Mononuclear cell (primary cell): ENCODE measurements at regions not wholly inside any gene's neighbourhood (a gene's known extent, or its start where the extent isn't known, plus 50 kb on each side); places are given as distances from the start of the nearest gene placed in this dataset.
"Not testable (repeated sequence)": the region's sequence is repeated elsewhere in the genome, so short reads cannot be mapped to it uniquely, and the experiment has no call there.

ENCODE experiments used
- H3K27me3 ChIP-seq: 2 replicates; pipeline ENCODE4 v1.6.0; 2011; ENCODE audit warnings: low read length, control low read depth; ENCODE audit not compliant: insufficient read depth
- H3K4me1 ChIP-seq: 2 replicates; pipeline ENCODE4 v1.5.1; 2011; ENCODE audit warnings: mild to moderate bottlenecking, low read length, control low read depth; ENCODE audit not compliant: insufficient read depth
- H3K4me3 ChIP-seq: 2 replicates; pipeline ENCODE4 v1.5.1; 2011; ENCODE audit warnings: mild to moderate bottlenecking, low read length, moderate library complexity
- H3K9me3 ChIP-seq: 2 replicates; pipeline ENCODE4 v1.5.1; 2011; ENCODE audit warnings: low read depth, mild to moderate bottlenecking, control low read depth, low read length

- Histone ChIP-seq H3K4me1 (no peaks in the 10 kb centered on the region), H3K9me3 (no peaks in the 10 kb centered on the region), H3K27me3 (no peaks in the 10 kb centered on the region), H3K4me3 (no peak overlapping the region)
Measured at GRCh38 chr13:73167028-73167820, 108.4 kb downstream of the KLF5 start.

GRCh38 chr13:73166204-73166603 lies 107.4 kb downstream of the KLF5 start:
- no peak overlapping the region for H3K4me3 ChIP-seq
- no peaks in the 10 kb centered on the region for H3K4me1 ChIP-seq
- H3K27me3 ChIP-seq: no peaks in the 10 kb centered on the region
- no peaks in the 10 kb centered on the region for H3K9me3 ChIP-seq

- no peak overlapping the region for H3K4me3 ChIP-seq
- H3K27me3 ChIP-seq: no peaks in the 10 kb centered on the region
- no peaks in the 10 kb centered on the region for H3K4me1 ChIP-seq
Measured at GRCh38 chr13:73162912-73163911, 104.4 kb downstream of the KLF5 start.

GRCh38 chr13:73160371-73161031 lies 101.7 kb downstream of the KLF5 start:
- H3K4me3 ChIP-seq, H3K9me3 ChIP-seq, H3K4me1 ChIP-seq, H3K27me3 ChIP-seq: not testable (repeated sequence)

More at GRCh38 chr13:73162912-73163911, 104.4 kb downstream of the KLF5 start:
- no peaks in the 10 kb centered on the region for H3K9me3 ChIP-seq

GRCh38 chr13:73158851-73159250 lies 100.0 kb downstream of the KLF5 start:
- Histone ChIP-seq H3K9me3 (no peaks in the 10 kb centered on the region), H3K4me1 (no peaks in the 10 kb centered on the region), H3K4me3 (no peak overlapping the region), H3K27me3 (no peaks in the 10 kb centered on the region)

GRCh38 chr13:73157031-73157430 lies 98.2 kb downstream of the KLF5 start:
- H3K9me3 ChIP-seq: no peaks in the 10 kb centered on the region
- H3K27me3 ChIP-seq: no peaks in the 10 kb centered on the region
- no peak overlapping the region for H3K4me3 ChIP-seq
- H3K4me1 ChIP-seq: no peaks in the 10 kb centered on the region

- H3K27me3 ChIP-seq: no peaks in the 10 kb centered on the region
- no peaks in the 10 kb centered on the region for H3K9me3 ChIP-seq
- H3K4me3 ChIP-seq: no peak overlapping the region
- H3K4me1 ChIP-seq: no peaks in the 10 kb centered on the region
Measured at GRCh38 chr13:73146707-73147106, 87.9 kb downstream of the KLF5 start.

GRCh38 chr13:73142071-73142470 lies 83.3 kb downstream of the KLF5 start:
- H3K4me1 ChIP-seq: no peaks in the 10 kb centered on the region
- no peaks in the 10 kb centered on the region for H3K27me3 ChIP-seq
- H3K4me3 ChIP-seq: no peak overlapping the region
- H3K9me3 ChIP-seq: no peaks in the 10 kb centered on the region

- Histone ChIP-seq H3K4me3 (no peak overlapping the region), H3K4me1 (no peaks in the 10 kb centered on the region), H3K27me3 (no peaks in the 10 kb centered on the region), H3K9me3 (no peaks in the 10 kb centered on the region)
Measured at GRCh38 chr13:73141292-73141771, 82.5 kb downstream of the KLF5 start.

- Histone ChIP-seq H3K9me3 (no peaks in the 10 kb centered on the region), H3K4me1 (no peaks in the 10 kb centered on the region), H3K4me3 (no peak overlapping the region), H3K27me3 (no peaks in the 10 kb centered on the region)
Measured at GRCh38 chr13:73140801-73141200, 82.0 kb downstream of the KLF5 start.

- H3K27me3 ChIP-seq: no peaks in the 10 kb centered on the region
- no peak overlapping the region for H3K4me3 ChIP-seq
- no peaks in the 10 kb centered on the region for H3K9me3 ChIP-seq
- no peaks in the 10 kb centered on the region for H3K4me1 ChIP-seq
Measured at GRCh38 chr13:73138638-73139491, 80.1 kb downstream of the KLF5 start.

- Histone ChIP-seq H3K4me3 (no peak overlapping the region), H3K27me3 (no peaks in the 10 kb centered on the region), H3K9me3 (no peaks in the 10 kb centered on the region), H3K4me1 (no peaks in the 10 kb centered on the region)
Measured at GRCh38 chr13:73138276-73138637, 79.5 kb downstream of the KLF5 start.

- H3K4me1 ChIP-seq: no peaks in the 10 kb centered on the region
- no peaks in the 10 kb centered on the region for H3K9me3 ChIP-seq
- no peaks in the 10 kb centered on the region for H3K27me3 ChIP-seq
- no peak overlapping the region for H3K4me3 ChIP-seq
Measured at GRCh38 chr13:73136776-73137175, 78.0 kb downstream of the KLF5 start.

- Histone ChIP-seq H3K27me3 (no peaks in the 10 kb centered on the region), H3K4me1 (no peaks in the 10 kb centered on the region), H3K4me3 (no peak overlapping the region), H3K9me3 (no peaks in the 10 kb centered on the region)
Measured at GRCh38 chr13:73133531-73133930, 74.7 kb downstream of the KLF5 start.
